Activated T-helper 2 cell treated with anti-CD3 and anti-CD28 coated beads, Interferon-gamma antibody, Interleukin-2, Interleukin-4, amounts not matched to agents 10 μg/mL and 5 μg/mL and 100 μg/mL, durations not matched to agents 14 hours and 24 hours and 36 hours (primary cell): ENCODE measurements at regions not wholly inside any gene's neighbourhood (a gene's known extent, or its start where the extent isn't known, plus 50 kb on each side); places are given as distances from the start of the nearest gene placed in this dataset.

Source experiments
- DNase-seq: peaks from one replicate; pipeline ENCODE4 v3.0.0; 2021; ENCODE audit warnings: low spot score
- H3K27ac Mint-ChIP-seq: one replicate; pipeline ENCODE4 v1.8.0; 2021; ENCODE audit warnings: mixed read lengths
- H3K27me3 Mint-ChIP-seq: one replicate; pipeline ENCODE4 v1.8.0; 2021; ENCODE audit warnings: low read depth, mixed read lengths
- H3K36me3 Mint-ChIP-seq: one replicate; pipeline ENCODE4 v1.8.0; 2021; ENCODE audit warnings: low read depth, mixed read lengths
- H3K4me1 Mint-ChIP-seq: one replicate; pipeline ENCODE4 v1.8.0; 2021; ENCODE audit warnings: low read depth, mixed read lengths
- H3K4me3 Mint-ChIP-seq: one replicate; pipeline ENCODE4 v1.8.0; 2021; ENCODE audit warnings: low read depth, mild to moderate bottlenecking, moderate library complexity, mixed read lengths
- H3K9me3 Mint-ChIP-seq: one replicate; pipeline ENCODE4 v1.8.0; 2021; ENCODE audit warnings: mixed read lengths
- intact Hi-C: fragments of 100-400 bp; cut with micrococcal nuclease; formaldehyde crosslinking; loops from one replicate; pipeline ENCODE4 v1.15.1; 2023

- H3K4me1 Mint-ChIP-seq, result peaks cover 10% of the 10 kb centered on the region
- peaks cover 22% of the 10 kb centered on the region for H3K27me3 Mint-ChIP-seq
- no peaks in the 10 kb centered on the region for H3K36me3 Mint-ChIP-seq
- intact Hi-C loops, result loop anchor here (5.0 kb wide), 1 partner anchor 186 kb away; no protein-coding TSS in a partner anchor
- H3K27ac Mint-ChIP-seq, result no peak overlapping the region
- H3K4me3 Mint-ChIP-seq, result no peak overlapping the region
- DNase-seq, result no peak
- no peaks in the 10 kb centered on the region for H3K9me3 Mint-ChIP-seq
Measured at GRCh38 chr4:144357975-144358374, 217.5 kb upstream of the GYPA start.

GRCh38 chr4:144360146-144360793 lies 219.8 kb upstream of the GYPA start:
- no peaks in the 10 kb centered on the region for H3K36me3 Mint-ChIP-seq
- intact Hi-C loops, result no loop called here

GRCh38 chr4:144362366-144362765 lies 221.8 kb upstream of the GYPA start:
- H3K4me3 Mint-ChIP-seq, result no peak overlapping the region
- H3K27me3 Mint-ChIP-seq, result peaks cover 2% of the 10 kb centered on the region
- intact Hi-C loops, result no loop called here
- no peaks in the 10 kb centered on the region for H3K9me3 Mint-ChIP-seq
- DNase-seq, result no peak
- H3K36me3 Mint-ChIP-seq, result no peaks in the 10 kb centered on the region
- no peaks in the 10 kb centered on the region for H3K4me1 Mint-ChIP-seq
- no peak overlapping the region for H3K27ac Mint-ChIP-seq

More at GRCh38 chr4:144360146-144360793, 219.8 kb upstream of the GYPA start:
- no peak for DNase-seq
- Mint-ChIP-seq H3K27ac (no peak overlapping the region), H3K9me3 (no peaks in the 10 kb centered on the region), H3K27me3 (peaks cover 15% of the 10 kb centered on the region), H3K4me1 (peaks cover 10% of the 10 kb centered on the region), H3K4me3 (no peak overlapping the region)

GRCh38 chr4:144363890-144364289 lies 223.4 kb upstream of the GYPA start:
- no peaks in the 10 kb centered on the region for H3K4me1 Mint-ChIP-seq
- DNase-seq, result no peak
- no peak overlapping the region for H3K27ac Mint-ChIP-seq
- H3K36me3 Mint-ChIP-seq, result no peaks in the 10 kb centered on the region
- intact Hi-C loops, result no loop called here
- no peaks in the 10 kb centered on the region for H3K9me3 Mint-ChIP-seq
- peaks cover 2% of the 10 kb centered on the region for H3K27me3 Mint-ChIP-seq
- no peak overlapping the region for H3K4me3 Mint-ChIP-seq

GRCh38 chr4:144366425-144366824 lies 225.9 kb upstream of the GYPA start:
- no peaks in the 10 kb centered on the region for H3K9me3 Mint-ChIP-seq
- no peak overlapping the region for H3K4me3 Mint-ChIP-seq
- no peak overlapping the region for H3K27ac Mint-ChIP-seq
- intact Hi-C loops, result no loop called here
- H3K27me3 Mint-ChIP-seq, result no peaks in the 10 kb centered on the region
- no peaks in the 10 kb centered on the region for H3K4me1 Mint-ChIP-seq
- no peaks in the 10 kb centered on the region for H3K36me3 Mint-ChIP-seq
- DNase-seq, result no peak

GRCh38 chr4:144371485-144371884 lies 231.0 kb upstream of the GYPA start:
- no peak overlapping the region for H3K4me3 Mint-ChIP-seq
- no peaks in the 10 kb centered on the region for H3K9me3 Mint-ChIP-seq
- no peaks in the 10 kb centered on the region for H3K36me3 Mint-ChIP-seq

GRCh38 chr4:144374065-144374464 lies 233.5 kb upstream of the GYPA start:
- H3K4me1 Mint-ChIP-seq, result no peaks in the 10 kb centered on the region
- H3K36me3 Mint-ChIP-seq, result no peaks in the 10 kb centered on the region
- intact Hi-C loops, result no loop called here
- H3K27ac Mint-ChIP-seq, result no peak overlapping the region
- no peak for DNase-seq
- no peaks in the 10 kb centered on the region for H3K9me3 Mint-ChIP-seq
- no peaks in the 10 kb centered on the region for H3K27me3 Mint-ChIP-seq
- no peak overlapping the region for H3K4me3 Mint-ChIP-seq

More at GRCh38 chr4:144371485-144371884, 231.0 kb upstream of the GYPA start:
- Mint-ChIP-seq H3K27ac (no peak overlapping the region), H3K4me1 (no peaks in the 10 kb centered on the region), H3K27me3 (no peaks in the 10 kb centered on the region)
- no peak for DNase-seq
- intact Hi-C loops, result no loop called here

GRCh38 chr4:144376866-144377265 lies 236.3 kb upstream of the GYPA start:
- Mint-ChIP-seq H3K27me3 (no peaks in the 10 kb centered on the region), H3K4me3 (no peak overlapping the region), H3K9me3 (no peaks in the 10 kb centered on the region), H3K27ac (no peak overlapping the region), H3K4me1 (no peaks in the 10 kb centered on the region), H3K36me3 (no peaks in the 10 kb centered on the region)
- DNase-seq, result no peak
- intact Hi-C loops, result no loop called here

GRCh38 chr4:144384408-144384807 lies 243.9 kb upstream of the GYPA start:
- intact Hi-C loops, result no loop called here
- no peak overlapping the region for H3K27ac Mint-ChIP-seq
- H3K4me1 Mint-ChIP-seq, result no peaks in the 10 kb centered on the region
- peaks cover 10% of the 10 kb centered on the region for H3K9me3 Mint-ChIP-seq
- no peak for DNase-seq
- no peaks in the 10 kb centered on the region for H3K27me3 Mint-ChIP-seq
- H3K4me3 Mint-ChIP-seq, result no peak overlapping the region
- H3K36me3 Mint-ChIP-seq, result no peaks in the 10 kb centered on the region

GRCh38 chr4:144399927-144400326 lies 246.0 kb upstream of the HHIP start:
- H3K27ac Mint-ChIP-seq, result no peak overlapping the region
- no peaks in the 10 kb centered on the region for H3K4me1 Mint-ChIP-seq
- H3K36me3 Mint-ChIP-seq, result no peaks in the 10 kb centered on the region
- intact Hi-C loops, result no loop called here
- DNase-seq, result no peak
- H3K27me3 Mint-ChIP-seq, result no peaks in the 10 kb centered on the region
- H3K4me3 Mint-ChIP-seq, result no peak overlapping the region
- no peaks in the 10 kb centered on the region for H3K9me3 Mint-ChIP-seq

- intact Hi-C loops, result no loop called here
- H3K9me3 Mint-ChIP-seq, result no peaks in the 10 kb centered on the region
- DNase-seq, result no peak
- H3K27me3 Mint-ChIP-seq, result no peaks in the 10 kb centered on the region
- H3K36me3 Mint-ChIP-seq, result no peaks in the 10 kb centered on the region
- no peak overlapping the region for H3K27ac Mint-ChIP-seq
- no peak overlapping the region for H3K4me3 Mint-ChIP-seq
- H3K4me1 Mint-ChIP-seq, result no peaks in the 10 kb centered on the region
Measured at GRCh38 chr4:144402176-144402575, 243.8 kb upstream of the HHIP start.

GRCh38 chr4:144402999-144403398 lies 243.0 kb upstream of the HHIP start:
- no peaks in the 10 kb centered on the region for H3K36me3 Mint-ChIP-seq
- H3K27ac Mint-ChIP-seq, result no peak overlapping the region
- intact Hi-C loops, result no loop called here
- H3K4me1 Mint-ChIP-seq, result no peaks in the 10 kb centered on the region
- no peak overlapping the region for H3K4me3 Mint-ChIP-seq
- no peaks in the 10 kb centered on the region for H3K9me3 Mint-ChIP-seq
- H3K27me3 Mint-ChIP-seq, result no peaks in the 10 kb centered on the region
- DNase-seq, result no peak

GRCh38 chr4:144403893-144404292 lies 242.1 kb upstream of the HHIP start:
- no peak overlapping the region for H3K27ac Mint-ChIP-seq
- no peak overlapping the region for H3K4me3 Mint-ChIP-seq
- H3K9me3 Mint-ChIP-seq, result no peaks in the 10 kb centered on the region
- H3K4me1 Mint-ChIP-seq, result no peaks in the 10 kb centered on the region
- DNase-seq, result no peak
- intact Hi-C loops, result no loop called here
- no peaks in the 10 kb centered on the region for H3K36me3 Mint-ChIP-seq
- no peaks in the 10 kb centered on the region for H3K27me3 Mint-ChIP-seq

- no peaks in the 10 kb centered on the region for H3K4me1 Mint-ChIP-seq
Measured at GRCh38 chr4:144409525-144409924, 236.4 kb upstream of the HHIP start.

More at GRCh38 chr4:144409525-144409924, 236.4 kb upstream of the HHIP start:
- Mint-ChIP-seq H3K36me3 (no peaks in the 10 kb centered on the region), H3K27ac (no peak overlapping the region), H3K9me3 (no peaks in the 10 kb centered on the region), H3K27me3 (no peaks in the 10 kb centered on the region), H3K4me3 (no peak overlapping the region)
- DNase-seq, result no peak
- intact Hi-C loops, result no loop called here
